ENCODE measurements at regions not wholly inside any gene's neighbourhood (a gene's known extent, or its start where the extent isn't known, plus 50 kb on each side); places are given as distances from the start of the nearest gene placed in this dataset.

DNA sequence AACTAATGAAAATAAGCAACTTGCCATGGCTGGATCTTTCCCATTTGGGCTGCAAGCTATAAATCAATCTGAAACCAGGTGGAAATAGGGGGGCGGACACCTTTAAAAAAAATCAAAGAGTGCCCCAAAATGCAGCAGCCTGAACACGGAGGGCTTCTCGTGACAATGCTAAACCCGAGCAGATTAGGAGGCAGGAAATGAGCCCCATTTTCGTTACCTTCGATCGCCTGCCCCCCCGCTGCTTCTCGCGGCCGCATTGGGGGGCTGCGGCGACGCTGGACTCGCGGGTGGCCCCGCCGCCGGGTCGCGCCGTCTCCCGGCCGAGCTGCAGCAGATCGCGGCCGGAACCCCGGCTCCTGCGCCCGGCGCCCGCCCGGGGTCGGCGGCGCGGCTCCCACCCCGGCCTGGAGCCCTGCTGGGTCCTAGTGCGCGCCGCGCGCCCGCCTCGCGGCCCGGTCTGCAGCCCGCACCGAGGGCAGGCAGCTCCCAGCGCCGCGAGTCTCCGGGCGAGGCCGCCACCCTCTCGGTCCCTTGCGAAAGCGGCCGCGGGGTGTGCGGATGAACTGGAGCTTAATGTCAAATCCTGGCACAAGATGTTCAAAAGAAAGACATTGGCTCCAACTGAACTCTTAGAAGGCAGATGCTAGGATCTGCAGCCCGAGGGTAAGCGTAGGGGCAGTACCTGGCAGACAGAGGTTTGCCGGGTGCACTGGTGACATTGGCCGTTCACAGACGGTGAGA is 201.9 kb upstream of the FOXN3 start:
- H3K27ac Mint-ChIP-seq, result peak overlapping the region; percentile 99
- no peaks in the 10 kb centered on the region for H3K36me3 Mint-ChIP-seq
- no peaks in the 10 kb centered on the region for H3K9me3 Mint-ChIP-seq (ENCODE audit: low read depth)
- peak overlapping the region; percentile 96 for H3K4me3 Mint-ChIP-seq
- no peaks in the 10 kb centered on the region for H3K27me3 Mint-ChIP-seq
- H3K4me1 Mint-ChIP-seq (ENCODE audit: low read depth), result peaks cover 66% of the 10 kb centered on the region

DNA sequence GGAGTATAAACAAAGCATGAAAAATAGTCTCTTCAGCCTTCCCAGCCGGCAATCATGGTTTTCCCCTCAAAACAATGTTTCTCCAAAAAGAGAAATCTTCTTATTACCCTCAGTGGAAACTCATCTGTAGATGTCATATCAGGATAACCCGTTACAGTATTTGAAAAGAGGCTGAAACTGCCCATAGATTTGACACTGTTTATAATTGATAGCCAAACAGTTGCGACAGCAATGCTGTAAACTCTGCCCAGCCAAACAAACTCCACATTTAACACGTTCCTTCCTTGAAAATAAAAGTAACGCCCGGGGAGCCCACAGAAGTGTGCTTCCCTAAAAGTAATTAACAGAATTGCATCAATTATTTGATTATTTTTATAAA is 201.3 kb upstream of the FOXN3 start:
- H3K4me3 Mint-ChIP-seq, result peak overlapping the region; percentile 96
- no peaks in the 10 kb centered on the region for H3K27me3 Mint-ChIP-seq
- H3K27ac Mint-ChIP-seq, result peak overlapping the region; percentile 97
- no peaks in the 10 kb centered on the region for H3K36me3 Mint-ChIP-seq
- H3K9me3 Mint-ChIP-seq (ENCODE audit: low read depth), result no peaks in the 10 kb centered on the region
- H3K4me1 Mint-ChIP-seq (ENCODE audit: low read depth), result peaks cover 73% of the 10 kb centered on the region

DNA sequence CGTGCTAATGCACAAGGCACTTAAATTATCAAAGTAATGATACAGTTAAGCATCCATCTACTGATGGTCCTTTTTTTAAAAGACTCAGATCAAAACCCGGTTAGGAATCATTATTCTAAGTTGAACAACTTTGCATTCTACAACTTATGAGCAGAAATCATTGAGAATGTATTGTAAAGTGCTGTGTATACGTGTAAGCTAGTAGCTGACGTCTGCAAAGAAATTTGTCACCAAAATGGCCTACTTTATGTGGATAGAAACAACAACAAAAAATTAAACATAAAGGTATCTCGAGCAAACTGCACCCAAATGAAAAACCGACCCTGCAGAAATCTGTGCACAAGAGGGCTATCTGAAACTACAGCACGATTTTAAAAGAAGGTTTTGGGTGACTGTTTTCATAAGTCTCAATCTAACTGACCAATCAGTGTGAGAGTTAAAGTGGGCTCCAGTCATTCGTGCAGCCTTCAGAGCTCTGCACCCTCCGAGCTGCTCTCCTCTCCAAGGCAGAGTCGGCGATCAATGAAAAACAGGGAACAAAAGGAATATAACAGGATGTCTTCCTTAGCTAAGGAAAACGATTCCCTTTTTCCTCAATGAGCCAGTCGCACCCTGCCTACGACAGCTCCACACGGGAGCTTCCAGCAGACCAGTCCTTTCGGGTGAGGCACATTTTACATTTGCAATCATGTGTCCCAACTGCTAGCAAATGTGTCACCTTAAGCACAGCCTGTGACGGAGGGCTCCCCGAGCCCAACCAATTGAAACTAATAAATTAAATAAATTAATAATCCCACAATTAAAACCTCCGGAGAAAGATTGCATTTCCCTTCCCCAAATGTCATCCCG is 200.7 kb upstream of the FOXN3 start:
- Mint-ChIP-seq H3K27me3 (no peaks in the 10 kb centered on the region), H3K9me3 (ENCODE audit: low read depth) (no peaks in the 10 kb centered on the region), H3K4me3 (peak overlapping the region; percentile 96), H3K36me3 (peaks cover 2% of the 10 kb centered on the region), H3K4me1 (ENCODE audit: low read depth) (peaks cover 77% of the 10 kb centered on the region), H3K27ac (peak overlapping the region; percentile 97)

DNA sequence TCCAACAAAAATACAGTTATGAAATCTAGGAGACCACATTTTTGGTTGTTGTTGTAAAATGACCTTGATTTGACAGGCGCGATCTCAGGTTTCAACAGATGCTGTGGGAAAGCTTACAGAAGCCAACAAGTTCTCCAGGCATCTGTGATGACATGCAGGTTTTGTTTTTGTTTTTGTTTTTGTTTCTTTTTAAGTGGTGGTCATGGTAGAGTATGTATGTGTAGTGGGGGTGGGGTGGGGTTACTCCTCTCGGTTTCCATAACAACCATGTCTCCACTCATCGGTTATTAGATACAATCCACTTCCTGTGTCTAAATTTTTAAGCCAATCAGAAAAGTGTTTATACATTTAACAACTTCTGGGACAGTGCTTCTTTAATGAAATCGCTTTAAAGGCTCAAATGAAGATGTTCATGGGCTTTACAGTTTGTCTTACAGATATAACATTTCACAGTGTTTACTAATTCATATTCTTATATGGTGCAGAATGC is 199.9 kb upstream of the FOXN3 start:
- H3K36me3 Mint-ChIP-seq, result peaks cover 2% of the 10 kb centered on the region

DNA sequence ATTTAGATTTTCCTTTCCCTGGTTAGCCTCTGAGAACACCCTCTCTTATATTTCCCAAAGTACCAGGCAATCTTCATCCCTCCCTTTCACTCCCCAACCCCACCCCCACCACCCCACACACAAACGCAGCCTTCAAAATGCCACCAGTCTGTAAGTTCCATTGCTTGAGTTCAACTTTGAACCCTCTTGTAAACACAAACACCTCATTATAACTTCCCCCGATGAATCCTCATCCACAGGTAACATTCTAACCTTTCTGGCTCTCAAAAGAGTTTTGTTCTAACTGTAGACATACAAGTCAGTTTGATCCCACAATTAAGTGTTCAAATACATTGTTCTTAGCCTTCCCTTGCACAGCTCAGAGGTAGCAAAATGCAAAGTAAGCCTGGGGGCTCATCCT is 199.4 kb upstream of the FOXN3 start:
- Mint-ChIP-seq H3K9me3 (ENCODE audit: low read depth) (no peaks in the 10 kb centered on the region), H3K4me1 (ENCODE audit: low read depth) (peaks cover 75% of the 10 kb centered on the region), H3K27me3 (no peaks in the 10 kb centered on the region), H3K27ac (peak overlapping the region; percentile 97), H3K36me3 (peaks cover 2% of the 10 kb centered on the region), H3K4me3 (peak overlapping the region; percentile 96)

More for the DNA sequence above, 199.9 kb upstream of the FOXN3 start:
- no peaks in the 10 kb centered on the region for H3K9me3 Mint-ChIP-seq (ENCODE audit: low read depth)
- no peaks in the 10 kb centered on the region for H3K27me3 Mint-ChIP-seq
- peaks cover 78% of the 10 kb centered on the region for H3K4me1 Mint-ChIP-seq (ENCODE audit: low read depth)
- H3K27ac Mint-ChIP-seq, result peak overlapping the region; percentile 97
- peak overlapping the region; percentile 96 for H3K4me3 Mint-ChIP-seq

DNA sequence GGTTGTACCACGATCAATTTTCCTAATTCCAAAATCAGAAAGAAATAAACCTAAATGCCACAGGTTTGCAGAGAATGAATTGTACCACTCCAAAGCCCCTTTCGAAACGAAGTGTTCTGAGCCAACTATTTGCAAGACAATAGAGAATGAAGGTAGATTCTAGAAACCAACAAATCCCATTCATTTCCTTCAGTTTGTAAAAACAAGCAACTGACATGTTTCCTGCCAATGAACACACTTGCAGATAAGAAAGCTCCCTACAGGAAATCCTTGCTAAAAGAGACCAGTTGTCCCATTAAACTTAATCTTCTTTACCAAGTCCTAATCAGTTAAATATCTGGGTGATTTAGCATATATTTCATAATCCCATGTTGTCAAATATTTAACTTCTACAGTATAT is 198.4 kb upstream of the FOXN3 start:
- Mint-ChIP-seq H3K27me3 (no peaks in the 10 kb centered on the region), H3K9me3 (ENCODE audit: low read depth) (no peaks in the 10 kb centered on the region), H3K4me1 (ENCODE audit: low read depth) (peaks cover 75% of the 10 kb centered on the region), H3K36me3 (peaks cover 9% of the 10 kb centered on the region), H3K27ac (peak overlapping the region; percentile 95), H3K4me3 (peak overlapping the region; percentile 96)

DNA sequence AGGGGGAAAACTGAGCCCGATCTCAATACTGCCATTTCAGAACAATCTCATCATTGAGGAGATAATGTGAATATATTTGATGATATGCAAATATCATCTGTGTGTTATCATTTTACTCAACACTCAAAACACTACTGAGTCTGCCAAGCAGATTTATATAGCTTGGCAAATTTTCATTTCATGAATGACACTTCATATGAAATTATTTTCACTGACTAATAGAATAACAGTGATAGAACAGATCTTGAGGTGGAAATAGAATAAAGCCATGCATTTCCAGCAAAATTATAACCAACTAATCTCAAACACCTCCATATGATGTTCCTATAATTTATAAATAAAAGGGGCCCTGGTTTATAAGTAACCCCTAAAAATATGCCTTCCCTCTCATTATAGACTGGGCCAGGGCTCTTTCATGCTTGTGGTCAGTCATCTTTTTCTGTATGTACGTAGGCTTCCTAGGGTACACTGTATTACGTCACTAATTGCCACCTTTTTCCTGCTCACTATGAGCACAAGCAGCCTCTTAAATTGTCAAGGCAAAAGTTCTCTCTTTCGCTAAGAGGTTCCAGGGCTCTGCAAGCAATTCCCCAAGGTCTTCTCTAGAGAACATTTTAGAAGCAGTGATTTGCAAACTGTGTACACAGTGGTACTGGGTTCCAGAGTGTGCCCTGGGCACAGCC is 197.1 kb upstream of the FOXN3 start:
- peak overlapping the region; percentile 95 for H3K27ac Mint-ChIP-seq
- no peaks in the 10 kb centered on the region for H3K9me3 Mint-ChIP-seq (ENCODE audit: low read depth)
- peaks cover 9% of the 10 kb centered on the region for H3K36me3 Mint-ChIP-seq
- no peaks in the 10 kb centered on the region for H3K27me3 Mint-ChIP-seq
- peak overlapping the region; percentile 96 for H3K4me3 Mint-ChIP-seq
- H3K4me1 Mint-ChIP-seq (ENCODE audit: low read depth), result peaks cover 73% of the 10 kb centered on the region

DNA sequence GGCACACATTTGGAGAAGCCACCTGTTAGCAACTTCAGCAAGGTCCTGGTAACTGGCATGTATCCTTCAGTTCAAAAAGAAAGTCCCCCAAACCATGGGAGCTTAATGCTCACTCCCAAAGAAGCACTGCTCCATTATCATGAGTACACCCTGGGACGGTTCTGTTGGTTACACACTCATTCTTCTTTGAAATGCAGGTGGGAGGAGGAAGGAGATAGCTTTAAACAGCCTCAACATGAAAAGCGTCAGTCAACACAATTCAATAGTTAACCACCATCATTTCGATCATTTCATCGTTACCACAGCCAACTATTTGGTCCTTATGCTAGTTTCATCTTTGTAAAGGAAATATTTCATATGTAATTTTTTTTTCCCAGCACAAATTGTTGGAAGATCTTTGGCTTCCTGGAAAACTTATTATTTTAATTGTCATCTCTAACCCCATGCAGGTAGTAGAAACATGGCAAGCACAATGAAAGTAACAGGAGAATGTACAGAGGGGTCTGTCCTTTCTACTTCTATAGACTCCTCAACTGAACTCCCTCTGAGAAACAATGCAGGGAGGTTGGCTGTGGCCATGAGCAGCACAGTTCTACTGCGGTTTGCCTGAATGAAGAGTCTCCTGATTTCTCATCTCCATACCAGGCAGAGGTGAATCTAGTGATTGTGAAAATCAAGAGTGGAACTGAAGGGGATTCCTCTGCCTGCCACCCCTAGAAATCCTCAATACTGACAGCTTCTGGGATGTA is 196.4 kb upstream of the FOXN3 start:
- H3K4me1 Mint-ChIP-seq (ENCODE audit: low read depth), result peaks cover 81% of the 10 kb centered on the region
- peak overlapping the region; percentile 96 for H3K4me3 Mint-ChIP-seq
- peak overlapping the region; percentile 95 for H3K27ac Mint-ChIP-seq
- H3K27me3 Mint-ChIP-seq, result no peaks in the 10 kb centered on the region
- peaks cover 14% of the 10 kb centered on the region for H3K36me3 Mint-ChIP-seq
- H3K9me3 Mint-ChIP-seq (ENCODE audit: low read depth), result no peaks in the 10 kb centered on the region

DNA sequence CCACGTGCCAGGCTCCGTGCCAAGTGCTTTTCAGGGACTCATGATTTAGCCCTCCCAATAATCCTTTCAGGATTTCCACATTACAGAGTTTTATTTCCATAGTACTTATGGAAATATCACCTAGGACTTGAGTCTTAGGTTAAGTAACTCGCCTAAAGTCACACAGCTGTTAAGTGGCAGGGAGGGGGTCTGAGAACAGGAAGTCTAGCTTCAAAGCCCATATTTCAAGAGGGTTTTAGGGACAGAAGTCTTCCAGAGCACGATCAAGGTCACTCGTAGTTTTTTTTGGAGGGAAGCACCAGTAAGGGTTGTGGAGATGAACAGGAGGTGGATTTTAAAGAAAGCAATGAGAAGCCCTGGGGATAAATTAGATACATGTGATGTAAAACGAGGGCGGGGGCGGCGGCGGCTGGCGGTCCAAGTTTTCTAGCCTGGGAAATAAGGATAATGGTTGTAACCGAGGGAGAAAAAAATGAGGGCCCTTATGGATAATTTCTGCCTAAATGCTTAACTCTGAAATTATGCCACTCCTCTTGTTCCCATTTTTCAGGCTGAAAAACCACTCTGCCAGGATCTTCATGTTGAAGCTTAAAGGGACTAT is 192.6 kb upstream of the FOXN3 start:
- Mint-ChIP-seq H3K36me3 (peaks cover 21% of the 10 kb centered on the region), H3K27me3 (no peaks in the 10 kb centered on the region), H3K4me3 (no peak overlapping the region), H3K27ac (peak overlapping the region; percentile 90), H3K9me3 (ENCODE audit: low read depth) (no peaks in the 10 kb centered on the region), H3K4me1 (ENCODE audit: low read depth) (peaks cover 75% of the 10 kb centered on the region)

DNA sequence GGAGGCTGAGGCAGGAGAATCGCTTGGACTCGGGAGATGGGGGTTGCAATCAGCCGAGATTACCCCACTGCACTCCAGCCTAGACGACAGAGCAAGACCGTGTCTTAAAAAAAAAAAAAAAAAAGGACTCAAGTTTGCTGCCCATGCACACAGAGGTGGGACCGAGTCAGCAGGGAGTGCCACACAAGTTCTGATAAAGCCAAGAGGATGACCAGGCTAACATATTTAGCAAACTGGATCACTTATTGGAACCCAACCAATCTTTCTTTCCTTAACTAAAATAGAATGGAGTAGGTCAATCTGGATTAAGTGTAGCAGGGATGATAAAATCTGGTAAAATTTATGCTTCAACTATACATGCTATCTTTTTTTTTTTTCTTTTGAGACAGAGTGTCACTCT is 190.4 kb upstream of the FOXN3 start:
- Mint-ChIP-seq H3K9me3 (ENCODE audit: low read depth) (no peaks in the 10 kb centered on the region), H3K27ac (peak overlapping the region; percentile 76), H3K4me3 (no peak overlapping the region), H3K27me3 (no peaks in the 10 kb centered on the region), H3K4me1 (ENCODE audit: low read depth) (peaks cover 76% of the 10 kb centered on the region), H3K36me3 (peaks cover 19% of the 10 kb centered on the region)

DNA sequence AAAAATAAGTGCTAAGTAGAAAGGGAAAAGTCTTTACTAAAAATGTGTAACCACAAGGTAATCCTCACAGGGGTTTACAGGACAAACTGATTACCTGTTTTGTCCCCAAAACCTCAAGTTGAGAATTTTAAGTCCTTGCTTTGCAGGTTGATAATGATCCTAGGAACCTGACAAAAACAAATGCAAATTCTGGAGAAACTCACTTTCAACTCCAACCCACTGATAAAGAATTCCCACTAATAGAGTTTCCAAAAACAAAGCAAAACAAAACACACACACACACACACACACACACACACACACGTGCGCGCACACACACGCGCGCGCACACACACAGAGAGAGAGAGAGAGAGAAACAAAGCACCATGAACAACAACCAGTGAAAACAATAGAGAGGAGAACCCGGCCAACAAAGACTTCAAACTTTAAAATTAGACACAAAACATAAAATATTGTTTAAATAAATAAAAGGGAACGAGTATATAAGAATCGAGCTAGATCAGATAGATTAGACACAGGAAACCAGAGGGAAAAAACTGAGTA is 187.0 kb upstream of the FOXN3 start:
- peaks cover 11% of the 10 kb centered on the region for H3K9me3 Mint-ChIP-seq (ENCODE audit: low read depth)
- H3K4me3 Mint-ChIP-seq, result peak overlapping the region; percentile 55
- no peaks in the 10 kb centered on the region for H3K27me3 Mint-ChIP-seq
- H3K36me3 Mint-ChIP-seq, result peaks cover 29% of the 10 kb centered on the region
- peak overlapping the region; percentile 81 for H3K27ac Mint-ChIP-seq
- peaks cover 74% of the 10 kb centered on the region for H3K4me1 Mint-ChIP-seq (ENCODE audit: low read depth)

DNA sequence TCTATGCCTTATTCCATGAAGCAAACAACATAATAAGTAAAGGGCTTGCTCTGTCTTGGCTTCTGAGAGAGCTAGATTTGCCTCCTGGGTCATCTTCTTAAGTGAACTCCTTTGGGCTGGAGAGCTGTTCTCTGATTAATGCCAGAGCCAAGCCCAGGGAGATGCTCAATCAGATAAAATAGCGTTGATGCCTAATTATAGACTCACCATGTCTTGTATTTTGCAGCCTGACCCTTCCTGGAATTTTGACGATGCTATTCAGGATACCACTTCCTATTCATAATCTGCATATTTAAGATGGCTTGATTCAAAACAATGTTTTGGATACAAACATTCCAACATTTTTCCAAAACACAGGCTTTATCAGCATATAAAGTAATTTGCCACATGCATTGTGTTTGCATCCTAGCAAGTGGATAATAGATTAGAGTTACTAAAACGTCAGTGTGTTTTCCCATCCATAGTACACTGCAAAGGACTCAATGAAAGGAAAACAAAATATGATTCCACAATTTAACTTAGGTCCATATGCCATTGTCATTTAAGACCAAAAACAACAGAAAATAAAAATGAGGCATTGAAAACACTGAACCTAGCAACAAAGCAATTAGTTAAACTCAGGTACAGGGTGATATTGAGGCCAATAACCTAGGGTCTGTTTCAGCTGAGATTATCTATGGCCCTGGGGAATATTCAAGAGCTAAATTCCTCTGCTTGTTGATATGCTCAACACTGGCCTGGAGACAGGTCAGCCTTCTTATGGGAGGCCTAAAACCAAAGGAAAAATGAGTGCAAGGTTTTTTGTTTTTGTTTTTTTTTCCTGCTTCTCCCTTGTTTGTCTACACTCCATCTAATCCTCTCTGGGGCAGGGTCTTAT is 184.2 kb upstream of the FOXN3 start:
- peaks cover 62% of the 10 kb centered on the region for H3K4me1 Mint-ChIP-seq (ENCODE audit: low read depth)
- no peak overlapping the region for H3K27ac Mint-ChIP-seq
- H3K36me3 Mint-ChIP-seq, result peaks cover 40% of the 10 kb centered on the region
- no peak overlapping the region for H3K4me3 Mint-ChIP-seq
- peaks cover 25% of the 10 kb centered on the region for H3K9me3 Mint-ChIP-seq (ENCODE audit: low read depth)
- no peaks in the 10 kb centered on the region for H3K27me3 Mint-ChIP-seq

DNA sequence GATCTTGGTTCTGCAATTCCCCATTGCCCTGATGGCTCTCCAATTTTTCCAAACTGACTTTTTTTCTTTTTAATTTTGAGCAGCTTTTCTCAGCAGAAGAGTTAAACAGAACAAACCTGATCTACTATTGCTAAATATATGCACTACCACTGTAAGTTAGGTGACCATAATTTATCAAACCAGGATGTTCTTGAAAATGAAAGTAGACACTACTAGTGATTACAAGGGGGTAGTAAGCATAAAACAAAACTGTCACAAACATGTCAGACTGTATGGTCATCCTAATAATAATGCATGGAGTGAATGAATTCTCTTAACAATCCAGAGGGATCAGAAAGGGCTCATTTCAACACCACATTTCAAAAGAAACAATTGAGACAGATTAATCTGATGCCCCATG is 183.0 kb upstream of the FOXN3 start:
- Mint-ChIP-seq H3K9me3 (ENCODE audit: low read depth) (peaks cover 25% of the 10 kb centered on the region), H3K27ac (peak overlapping the region; percentile 38), H3K4me1 (ENCODE audit: low read depth) (peaks cover 55% of the 10 kb centered on the region), H3K4me3 (peak overlapping the region; percentile 38), H3K27me3 (no peaks in the 10 kb centered on the region), H3K36me3 (peaks cover 37% of the 10 kb centered on the region)
